ENCODE measurements at regions not wholly inside any gene's neighbourhood (a gene's known extent, or its start where the extent isn't known, plus 50 kb on each side); places are given as distances from the start of the nearest gene placed in this dataset.
A peak's percentile ranks its signal among the peaks of the same experiment; 100 is the strongest.

DNA sequence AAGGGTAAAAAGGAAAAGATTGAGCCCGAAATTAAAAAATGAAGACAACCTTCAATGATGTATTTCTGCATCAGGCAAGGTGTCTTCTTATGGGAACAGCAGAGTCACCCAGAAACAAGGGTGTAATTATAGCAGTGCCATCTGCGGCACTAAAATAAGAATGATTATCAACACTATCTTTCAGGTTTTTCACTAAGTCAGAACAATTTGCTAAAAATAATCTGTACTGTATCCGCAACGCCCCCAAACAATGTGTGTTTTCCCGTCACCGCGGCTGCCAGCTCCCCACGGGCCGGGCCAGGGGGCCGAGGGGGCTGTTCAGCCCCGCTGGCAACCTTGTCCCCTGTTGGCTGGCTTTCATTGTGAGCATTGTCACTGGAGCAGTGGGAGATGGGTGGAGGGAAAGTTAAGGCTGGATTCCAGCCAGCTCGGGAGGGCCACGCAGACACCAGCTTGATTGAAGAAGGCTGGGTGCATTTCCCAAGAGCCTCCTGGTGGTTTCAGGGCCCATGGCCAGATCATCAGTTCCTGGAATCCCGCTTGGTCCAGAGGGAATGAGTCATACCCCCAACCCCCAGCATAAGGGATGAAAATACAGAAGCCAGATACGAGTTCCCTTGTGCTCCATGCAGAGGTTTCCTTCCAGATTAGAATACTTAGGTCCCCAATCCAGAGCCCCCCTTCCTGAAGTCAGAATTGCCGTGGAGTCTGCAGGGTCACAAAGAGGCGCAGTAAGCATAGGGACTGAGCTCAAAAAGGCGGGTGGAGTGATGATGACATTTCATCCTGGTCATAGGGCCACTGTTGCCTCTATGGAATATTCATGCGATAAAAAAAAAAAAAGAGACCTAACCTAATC, 90.2 kb upstream of the KLF13 start:
- intact Hi-C loops (cut with micrococcal nuclease; ENCODE audit: unreplicated experiment): no loop called here
- H3K4me3 Mint-ChIP-seq (ENCODE audit: low read depth, unreplicated experiment): no peak overlapping the region
- no TSS peak for BruUV-seq (replicated peaks)
- no peaks in the 10 kb centered on the region for H3K4me1 Mint-ChIP-seq (ENCODE audit: low read depth, unreplicated experiment)
- H3K27me3 Mint-ChIP-seq (ENCODE audit: unreplicated experiment): no peaks in the 10 kb centered on the region
- H3K36me3 Mint-ChIP-seq (ENCODE audit: insufficient read depth, unreplicated experiment): no peaks in the 10 kb centered on the region
- H3K9me3 Mint-ChIP-seq (ENCODE audit: low read depth, unreplicated experiment): no peaks in the 10 kb centered on the region
- peak; percentile 20 for DNase-seq
- TF ChIP-seq, protein P1, sequence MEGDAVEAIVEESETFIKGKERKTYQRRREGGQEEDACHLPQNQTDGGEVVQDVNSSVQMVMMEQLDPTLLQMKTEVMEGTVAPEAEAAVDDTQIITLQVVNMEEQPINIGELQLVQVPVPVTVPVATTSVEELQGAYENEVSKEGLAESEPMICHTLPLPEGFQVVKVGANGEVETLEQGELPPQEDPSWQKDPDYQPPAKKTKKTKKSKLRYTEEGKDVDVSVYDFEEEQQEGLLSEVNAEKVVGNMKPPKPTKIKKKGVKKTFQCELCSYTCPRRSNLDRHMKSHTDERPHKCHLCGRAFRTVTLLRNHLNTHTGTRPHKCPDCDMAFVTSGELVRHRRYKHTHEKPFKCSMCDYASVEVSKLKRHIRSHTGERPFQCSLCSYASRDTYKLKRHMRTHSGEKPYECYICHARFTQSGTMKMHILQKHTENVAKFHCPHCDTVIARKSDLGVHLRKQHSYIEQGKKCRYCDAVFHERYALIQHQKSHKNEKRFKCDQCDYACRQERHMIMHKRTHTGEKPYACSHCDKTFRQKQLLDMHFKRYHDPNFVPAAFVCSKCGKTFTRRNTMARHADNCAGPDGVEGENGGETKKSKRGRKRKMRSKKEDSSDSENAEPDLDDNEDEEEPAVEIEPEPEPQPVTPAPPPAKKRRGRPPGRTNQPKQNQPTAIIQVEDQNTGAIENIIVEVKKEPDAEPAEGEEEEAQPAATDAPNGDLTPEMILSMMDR (IDR thresholded peaks at IDR 0.05; ENCODE audit: unreplicated experiment): no peak
- CTCF ChIA-PET: no interaction called here
- no peak overlapping the region for H3K27ac Mint-ChIP-seq (ENCODE audit: unreplicated experiment)

DNA sequence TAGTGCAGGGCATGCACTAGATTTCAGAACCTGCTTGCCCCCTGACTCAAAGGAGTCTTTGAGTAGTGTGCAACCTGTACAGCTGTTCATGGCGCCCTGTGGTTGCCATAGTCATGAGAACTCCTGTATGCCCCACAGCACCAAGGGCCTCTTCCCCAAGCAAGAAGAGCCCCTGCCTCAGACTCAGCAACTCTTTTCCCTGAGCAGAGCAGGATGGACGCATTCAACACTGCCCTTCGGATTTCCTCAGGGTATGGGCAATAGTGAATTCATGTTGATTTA, 89.7 kb upstream of the KLF13 start:
- intact Hi-C loops (cut with micrococcal nuclease; ENCODE audit: unreplicated experiment): no loop called here
- no peaks in the 10 kb centered on the region for H3K27me3 Mint-ChIP-seq (ENCODE audit: unreplicated experiment)
- H3K4me3 Mint-ChIP-seq (ENCODE audit: low read depth, unreplicated experiment): no peak overlapping the region
- no peaks in the 10 kb centered on the region for H3K9me3 Mint-ChIP-seq (ENCODE audit: low read depth, unreplicated experiment)
- H3K27ac Mint-ChIP-seq (ENCODE audit: unreplicated experiment): no peak overlapping the region
- H3K4me1 Mint-ChIP-seq (ENCODE audit: low read depth, unreplicated experiment): no peaks in the 10 kb centered on the region
- no peaks in the 10 kb centered on the region for H3K36me3 Mint-ChIP-seq (ENCODE audit: insufficient read depth, unreplicated experiment)
- no TSS peak for BruUV-seq (replicated peaks)
- TF ChIP-seq, protein P1 (IDR thresholded peaks at IDR 0.05; ENCODE audit: unreplicated experiment): no peak
- no peak for DNase-seq
- CTCF ChIA-PET: no interaction called here

DNA sequence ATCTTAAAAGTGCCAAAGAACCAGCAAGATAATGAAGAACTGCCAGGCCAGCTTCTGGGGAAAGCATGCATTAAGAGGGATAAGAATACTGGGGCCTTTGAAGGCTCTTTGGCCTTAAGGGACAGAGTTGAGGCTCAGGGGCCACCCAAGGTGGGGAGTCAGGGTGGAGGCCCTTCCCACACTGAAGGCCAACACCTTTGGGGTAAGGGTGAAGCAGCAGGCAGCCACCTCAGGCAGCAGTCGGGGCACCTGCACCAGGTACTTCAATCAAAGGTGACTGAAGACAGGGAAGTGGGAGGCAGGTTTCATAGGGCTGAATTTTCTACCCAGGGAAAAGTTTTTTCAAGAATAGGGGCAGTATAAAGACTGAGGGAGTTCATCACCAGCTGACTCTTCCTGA, 87.7 kb upstream of the KLF13 start:
- no peaks in the 10 kb centered on the region for H3K27me3 Mint-ChIP-seq (ENCODE audit: unreplicated experiment)
- TF ChIP-seq, protein P1 (IDR thresholded peaks at IDR 0.05; ENCODE audit: unreplicated experiment): no peak
- DNase-seq: no peak
- H3K4me3 Mint-ChIP-seq (ENCODE audit: low read depth, unreplicated experiment): no peak overlapping the region
- CTCF ChIA-PET: no interaction called here
- intact Hi-C loops (cut with micrococcal nuclease; ENCODE audit: unreplicated experiment): no loop called here
- H3K9me3 Mint-ChIP-seq (ENCODE audit: low read depth, unreplicated experiment): no peaks in the 10 kb centered on the region
- no TSS peak for BruUV-seq (replicated peaks)
- H3K4me1 Mint-ChIP-seq (ENCODE audit: low read depth, unreplicated experiment): no peaks in the 10 kb centered on the region
- H3K27ac Mint-ChIP-seq (ENCODE audit: unreplicated experiment): no peak overlapping the region
- H3K36me3 Mint-ChIP-seq (ENCODE audit: insufficient read depth, unreplicated experiment): no peaks in the 10 kb centered on the region

DNA sequence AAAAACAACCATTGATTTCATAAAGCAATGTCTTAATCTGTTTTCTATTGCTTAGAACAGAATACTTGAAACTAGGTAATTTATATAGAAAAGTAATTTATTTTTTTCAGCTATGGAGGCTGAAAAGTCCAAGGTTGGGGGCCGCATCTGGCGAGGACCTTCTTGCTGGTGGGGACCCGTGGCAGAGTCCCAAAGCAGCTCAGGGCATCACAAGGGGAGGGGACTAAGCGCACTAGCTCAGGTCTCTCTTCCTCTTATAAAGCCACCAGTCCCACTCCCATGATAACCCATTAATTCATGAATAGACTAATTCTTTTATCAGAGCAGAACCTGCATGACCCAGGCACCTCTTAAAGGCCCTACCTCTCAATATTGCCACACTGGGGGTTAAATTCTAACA, 87.2 kb upstream of the KLF13 start:
- H3K9me3 Mint-ChIP-seq (ENCODE audit: low read depth, unreplicated experiment): no peaks in the 10 kb centered on the region
- no peak for DNase-seq
- no peaks in the 10 kb centered on the region for H3K36me3 Mint-ChIP-seq (ENCODE audit: insufficient read depth, unreplicated experiment)
- no peaks in the 10 kb centered on the region for H3K4me1 Mint-ChIP-seq (ENCODE audit: low read depth, unreplicated experiment)
- TF ChIP-seq, protein P1 (IDR thresholded peaks at IDR 0.05; ENCODE audit: unreplicated experiment): no peak
- H3K27me3 Mint-ChIP-seq (ENCODE audit: unreplicated experiment): no peaks in the 10 kb centered on the region
- no peak overlapping the region for H3K27ac Mint-ChIP-seq (ENCODE audit: unreplicated experiment)
- intact Hi-C loops (cut with micrococcal nuclease; ENCODE audit: unreplicated experiment): no loop called here
- H3K4me3 Mint-ChIP-seq (ENCODE audit: low read depth, unreplicated experiment): no peak overlapping the region
- BruUV-seq (replicated peaks): no TSS peak
- CTCF ChIA-PET: no interaction called here
